Smooth muscle cell of the brain vasculature (primary cell): ENCODE measurements at regions not wholly inside any gene's neighbourhood (a gene's known extent, or its start where the extent isn't known, plus 50 kb on each side); places are given as distances from the start of the nearest gene placed in this dataset.
"Not testable (repeated sequence)": the region's sequence is repeated elsewhere in the genome, so short reads cannot be mapped to it uniquely, and the experiment has no call there.

Experiments used
- DNase-seq: peaks from one replicate; pipeline ENCODE4 v3.0.0-alpha.2; 2012; ENCODE audit warnings: low read depth, low spot score

GRCh38 chr15:92822216-92823144 is 77.6 kb upstream of the CHD2 start:
- DNase-seq, result no peak

- DNase-seq, result no peak
These were observed 74.1 kb upstream of the CHD2 start for GRCh38 chr15:92825985-92826384.

DNA sequence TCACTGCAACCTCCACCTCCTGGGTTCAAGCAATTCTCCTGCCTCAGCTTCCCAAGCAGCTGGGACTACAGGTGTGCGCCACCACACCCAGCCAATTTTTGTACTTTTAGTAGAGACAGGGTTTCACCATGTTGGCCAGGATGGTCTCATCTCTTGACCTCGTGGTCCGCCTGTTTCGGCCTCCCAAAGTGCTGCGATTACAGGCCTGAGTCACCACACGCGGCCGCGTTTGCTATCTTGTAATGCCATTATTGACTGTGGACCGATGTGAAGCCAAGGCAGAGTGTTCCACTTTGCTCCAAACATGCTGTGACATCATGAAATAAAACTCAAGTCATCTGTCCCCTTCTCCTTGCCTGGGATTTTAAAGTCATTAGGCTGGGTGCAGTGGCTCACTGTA is 72.1 kb upstream of the CHD2 start:
- DNase-seq, result not testable (repeated sequence)

DNA sequence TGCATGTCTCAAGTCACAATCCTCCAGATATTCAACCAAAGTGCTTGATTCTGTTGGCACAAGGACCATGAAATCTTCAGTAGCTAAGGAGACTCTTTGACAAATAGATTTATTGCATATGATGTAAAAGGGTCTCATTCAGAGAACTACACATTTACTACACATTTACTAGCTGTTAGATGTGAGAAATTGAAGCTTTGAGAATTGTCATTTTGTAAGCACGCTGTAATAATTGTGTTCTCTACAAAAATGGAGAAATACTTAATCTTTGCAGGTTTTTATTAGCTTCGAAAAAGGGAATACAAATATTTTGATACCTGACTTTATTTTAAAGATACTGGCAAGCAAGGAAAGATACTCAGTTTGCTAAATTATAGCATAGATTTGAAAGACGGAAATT is 70.2 kb upstream of the CHD2 start:
- no peak for DNase-seq

GRCh38 chr15:92831336-92831654 is 68.8 kb upstream of the CHD2 start:
- DNase-seq, result no peak

GRCh38 chr15:92831655-92832328 is 68.3 kb upstream of the CHD2 start:
- peak; percentile 94 for DNase-seq

DNA sequence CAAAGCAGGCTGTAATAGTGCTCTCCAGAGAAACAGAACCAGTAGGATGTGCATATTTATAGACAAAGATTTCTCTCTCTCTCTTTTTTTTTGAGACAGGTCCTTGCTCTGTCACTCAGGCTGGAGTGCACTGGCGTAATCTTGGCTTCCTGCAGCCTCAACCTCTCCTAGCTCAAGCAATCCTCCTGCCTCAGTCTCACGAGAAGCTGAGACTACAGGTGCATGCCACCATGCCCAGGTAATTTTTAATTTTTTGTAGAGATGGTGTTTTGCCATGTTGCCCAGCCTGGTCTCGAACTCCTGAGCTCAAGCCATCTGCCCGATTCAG is 67.1 kb upstream of the CHD2 start:
- no peak for DNase-seq

DNA sequence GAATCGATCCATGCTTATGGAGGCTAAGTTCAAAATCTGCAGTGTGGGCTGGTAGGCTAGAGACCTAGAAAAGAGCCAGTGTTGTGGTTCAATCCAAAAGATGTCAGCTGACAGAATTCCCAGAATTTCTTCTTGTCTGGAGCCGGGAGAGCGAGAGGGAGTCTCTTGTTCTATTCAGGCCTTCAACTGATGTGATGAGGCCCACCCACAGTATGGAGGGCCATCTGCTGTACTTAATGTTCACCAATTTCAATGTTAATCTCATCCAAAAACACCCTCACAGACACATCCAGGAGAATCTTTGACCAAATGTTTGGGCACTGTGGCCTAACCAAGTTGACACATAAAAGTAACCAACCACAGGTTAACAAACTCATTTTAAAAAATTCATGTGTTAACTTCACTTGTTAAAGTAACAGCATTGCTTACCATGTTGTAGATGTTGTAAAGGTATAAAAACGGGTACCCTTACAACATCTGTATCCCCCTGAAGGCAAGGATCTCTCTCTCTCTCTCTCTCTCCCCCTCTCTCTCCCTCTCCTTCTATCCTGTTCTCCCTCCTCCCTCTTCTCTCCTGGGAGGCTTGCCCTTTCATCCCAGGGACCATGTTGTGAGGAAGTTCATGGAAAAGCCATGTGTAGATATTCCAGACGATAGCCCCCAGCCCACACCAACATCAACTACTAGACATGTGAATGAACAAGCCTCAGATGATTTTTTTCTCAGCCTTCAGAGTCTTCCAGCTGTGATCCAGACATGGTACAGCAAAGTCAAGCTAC is 66.4 kb upstream of the CHD2 start:
- DNase-seq, result no peak

- DNase-seq, result no peak
These were observed 60.4 kb upstream of the CHD2 start for GRCh38 chr15:92839696-92840095.

- no peak for DNase-seq
These were observed 60.0 kb upstream of the CHD2 start for GRCh38 chr15:92840149-92840548.

DNA sequence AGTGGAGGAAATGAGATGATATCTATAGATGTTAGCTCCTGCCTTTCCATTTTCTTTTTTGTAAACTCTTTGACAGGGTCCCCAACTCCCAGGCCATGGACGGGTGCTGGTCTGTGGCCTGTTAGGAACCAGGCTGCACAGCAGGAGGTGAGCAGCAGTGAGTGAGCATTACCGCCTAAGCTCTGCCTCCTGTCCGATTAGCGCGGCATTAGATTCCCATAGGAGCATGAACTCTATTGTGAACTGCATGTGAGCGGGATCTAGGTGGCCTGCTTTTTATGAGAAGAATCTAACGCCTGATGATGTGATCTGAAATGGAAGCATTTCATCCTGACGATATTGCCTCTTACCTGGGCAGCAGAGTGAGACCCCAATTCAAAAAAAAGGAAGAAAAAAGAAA is 56.8 kb upstream of the CHD2 start:
- DNase-seq, result no peak

DNA sequence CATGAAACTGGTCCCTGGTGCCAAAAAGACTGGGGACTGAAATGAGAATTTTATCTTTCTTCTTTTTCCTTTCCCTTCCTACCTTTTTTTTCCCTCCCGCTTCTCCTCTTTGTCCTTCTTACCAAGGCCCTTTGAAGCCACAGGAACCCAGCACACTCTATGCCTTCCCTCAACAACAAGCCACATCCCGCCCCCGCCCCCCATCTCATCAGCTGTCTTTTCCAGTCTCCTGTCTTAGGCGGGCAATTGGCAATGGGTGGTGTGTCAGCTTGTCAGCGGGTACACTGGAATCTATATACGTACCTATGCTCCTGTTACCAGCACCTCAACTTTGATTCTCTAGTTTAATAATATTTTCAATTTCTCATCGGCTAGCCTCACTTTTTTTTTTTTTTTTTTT is 56.3 kb upstream of the CHD2 start:
- no peak for DNase-seq

DNA sequence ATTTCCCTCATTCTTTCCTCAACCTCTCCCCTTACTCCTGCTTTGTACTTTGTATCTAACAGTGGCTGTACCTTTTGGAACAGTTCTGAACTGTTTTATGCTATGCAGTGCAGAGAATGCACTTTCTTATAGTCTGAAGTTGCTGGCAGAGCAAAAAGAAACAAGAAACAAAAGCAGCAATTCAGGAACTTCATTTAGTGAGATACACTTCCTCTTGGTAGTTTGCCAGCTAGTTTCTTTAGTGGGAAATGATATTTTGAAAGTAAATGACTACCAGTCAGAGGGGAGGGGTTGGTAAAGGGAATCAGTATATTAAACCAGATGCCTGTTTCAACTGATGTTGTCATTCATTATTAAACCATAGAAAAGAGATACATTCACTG is 55.0 kb upstream of the CHD2 start:
- DNase-seq, result no peak

GRCh38 chr15:92846741-92847140 is 53.4 kb upstream of the CHD2 start:
- no peak for DNase-seq

DNA sequence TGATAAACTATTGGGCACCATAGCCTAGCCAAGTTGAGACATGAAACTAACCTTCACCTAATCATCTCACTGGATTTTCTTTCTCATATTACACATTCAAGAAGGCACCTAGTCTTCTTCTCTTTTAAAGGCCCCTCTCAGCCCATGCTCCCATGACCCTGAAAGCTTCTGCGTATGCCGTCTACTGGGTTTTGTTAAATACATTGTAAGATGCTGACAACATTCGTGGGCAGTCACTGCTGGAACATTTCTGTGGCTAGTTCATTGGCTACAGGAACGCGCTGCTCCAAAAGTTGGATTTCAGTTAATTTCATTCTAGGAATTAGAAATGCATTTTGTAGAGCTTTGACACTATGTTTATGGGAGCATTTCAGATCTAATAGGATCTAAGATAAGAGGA is 52.3 kb upstream of the CHD2 start:
- DNase-seq, result no peak

- DNase-seq, result no peak
These were observed 51.7 kb upstream of the CHD2 start for GRCh38 chr15:92848464-92848851.

GRCh38 chr15:92848852-92849598 is 51.1 kb upstream of the CHD2 start:
- DNase-seq, result no peak

DNA sequence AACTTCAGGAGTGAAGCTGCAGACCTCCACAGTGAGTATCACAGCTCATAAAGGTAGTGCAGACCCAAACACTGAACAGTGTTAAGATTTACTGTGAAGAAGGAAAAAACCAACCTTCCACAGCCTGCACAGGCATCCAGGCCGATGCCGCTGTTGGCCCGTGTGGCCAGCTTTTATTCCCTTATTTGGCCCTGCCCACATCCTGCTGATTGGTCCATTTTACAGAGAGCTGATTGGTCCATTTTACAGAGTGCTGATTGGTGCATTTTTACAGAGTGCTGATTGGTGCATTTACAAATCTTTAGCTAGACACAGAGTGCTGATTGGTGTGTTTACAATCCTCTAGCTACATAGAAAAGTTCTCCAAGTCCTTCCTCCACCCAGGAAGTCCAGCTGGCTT is 49.9 kb upstream of the CHD2 start:
- not testable (repeated sequence) for DNase-seq
